ENCODE measurements at regions not wholly inside any gene's neighbourhood (a gene's known extent, or its start where the extent isn't known, plus 50 kb on each side); places are given as distances from the start of the nearest gene placed in this dataset.

DNA sequence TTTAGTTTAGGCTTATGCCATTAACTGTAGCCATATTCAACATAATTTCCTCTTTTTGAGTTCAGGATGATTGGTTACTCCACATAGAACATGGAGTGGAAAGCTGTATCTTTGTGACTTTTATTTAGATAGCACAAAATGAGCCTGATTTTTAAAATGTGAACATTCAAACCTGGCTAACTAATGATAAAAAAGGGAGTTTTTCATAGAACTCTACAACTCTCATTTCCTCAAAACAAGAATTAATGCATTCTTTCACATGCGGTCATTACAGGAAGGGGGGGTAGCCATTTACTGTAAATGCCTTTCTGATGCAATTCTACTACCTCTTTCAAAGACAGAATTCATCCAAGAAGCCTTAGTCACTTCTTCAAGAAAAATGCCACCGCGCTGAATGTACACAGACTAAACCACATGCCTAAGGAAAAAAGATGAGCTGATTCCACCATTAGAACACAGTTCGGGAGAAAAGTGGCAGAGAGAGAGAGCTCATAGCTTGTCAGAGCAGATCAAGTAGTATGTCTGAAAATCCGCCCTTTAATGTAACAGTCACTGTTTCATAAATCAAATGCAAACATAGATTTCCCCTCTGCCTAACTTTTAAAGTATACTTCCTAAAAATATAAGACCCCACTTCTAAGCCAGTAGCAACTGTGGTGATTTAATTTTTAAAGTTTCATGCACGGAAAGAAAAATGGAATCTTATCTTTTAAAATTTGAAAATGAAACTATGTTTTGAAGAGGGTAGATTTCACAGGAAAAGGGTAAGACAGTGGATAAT is 226.4 kb upstream of the KLF14 start:
- no peak for DNase-seq (ENCODE audit: low read depth in 2 of 2, low spot score in 1 of 2)

DNA sequence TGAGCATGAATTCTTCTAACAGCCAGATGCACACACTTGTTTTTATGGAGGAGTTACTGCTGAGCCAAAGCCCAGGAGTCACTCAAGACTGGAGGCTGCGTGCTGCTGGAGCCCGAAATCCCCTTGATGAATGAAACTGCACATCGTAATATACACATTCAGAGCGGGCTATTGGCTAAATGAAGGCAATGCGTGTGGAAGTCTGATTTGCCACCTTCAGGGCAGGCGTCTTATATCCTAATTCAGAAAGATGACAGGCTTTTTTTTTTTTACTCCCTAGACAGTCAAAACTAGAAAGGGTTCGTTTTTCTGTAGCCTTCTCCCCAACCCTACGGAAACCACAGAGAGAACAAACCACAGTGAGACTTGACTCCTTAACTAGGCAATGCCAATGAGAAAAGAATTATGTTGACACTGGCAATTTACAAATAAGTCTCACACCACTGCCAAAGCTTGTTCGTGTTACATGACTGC is 227.2 kb upstream of the KLF14 start:
- DNase-seq (ENCODE audit: low read depth in 2 of 2, low spot score in 1 of 2), result no peak

DNA sequence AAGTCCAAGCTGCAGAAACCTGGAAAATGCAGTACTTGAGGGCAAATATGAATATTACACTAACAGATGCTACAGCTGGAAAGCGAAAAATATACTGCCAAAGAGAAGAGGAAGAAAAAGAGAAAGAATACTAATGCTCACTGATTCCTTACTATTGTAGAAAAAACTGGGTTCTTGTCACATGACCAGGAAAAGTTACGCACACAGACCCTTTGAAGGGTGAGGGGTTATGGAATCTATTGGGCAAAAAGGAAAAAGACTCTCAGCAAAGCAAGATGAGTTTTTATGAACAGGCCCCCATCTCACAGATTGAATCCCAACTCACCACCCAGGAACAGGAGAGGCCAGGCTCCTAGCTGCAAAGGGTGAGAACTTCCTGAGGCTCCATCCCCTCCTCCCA is 228.1 kb upstream of the KLF14 start:
- DNase-seq (ENCODE audit: low read depth in 2 of 2, low spot score in 1 of 2), result no peak

DNA sequence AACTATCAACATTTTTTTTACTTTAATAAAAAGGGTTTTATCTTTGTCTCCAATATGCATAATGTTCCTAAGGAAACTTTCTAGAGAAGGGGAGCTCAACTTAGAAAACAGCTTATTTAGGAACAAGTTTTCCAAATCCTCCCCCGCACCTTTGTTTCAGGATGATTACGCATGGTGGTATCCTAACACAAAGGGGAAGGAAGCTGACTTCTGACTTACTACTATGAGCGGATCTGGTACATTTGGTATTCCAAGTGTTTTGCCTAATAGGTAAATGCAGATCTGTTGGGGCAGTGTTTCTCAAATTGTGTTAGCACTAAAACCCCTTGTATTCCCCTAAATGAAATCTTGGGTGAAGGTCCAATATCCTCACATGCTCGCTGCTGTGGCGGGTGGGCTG is 229.3 kb upstream of the KLF14 start:
- DNase-seq (ENCODE audit: low read depth in 2 of 2, low spot score in 1 of 2), result no peak

DNA sequence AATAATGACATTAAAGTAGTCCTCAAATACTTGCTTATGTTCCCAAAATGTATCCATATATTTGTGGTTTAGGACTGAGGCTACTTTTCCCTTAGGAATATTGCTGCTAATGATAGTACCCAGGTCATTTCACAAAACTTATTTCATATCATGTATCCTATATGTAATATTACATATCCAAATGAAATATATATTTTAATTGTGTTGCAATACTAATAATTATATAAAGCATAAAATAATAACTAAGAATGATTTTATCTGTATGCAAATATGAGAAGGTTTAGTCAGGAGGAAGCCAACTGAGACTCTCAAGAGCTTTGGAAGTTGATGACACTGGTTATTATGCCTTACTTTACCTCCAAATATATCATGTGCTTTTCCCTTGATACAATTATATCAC is 231.5 kb upstream of the KLF14 start:
- DNase-seq (ENCODE audit: low read depth in 2 of 2, low spot score in 1 of 2), result no peak

DNA sequence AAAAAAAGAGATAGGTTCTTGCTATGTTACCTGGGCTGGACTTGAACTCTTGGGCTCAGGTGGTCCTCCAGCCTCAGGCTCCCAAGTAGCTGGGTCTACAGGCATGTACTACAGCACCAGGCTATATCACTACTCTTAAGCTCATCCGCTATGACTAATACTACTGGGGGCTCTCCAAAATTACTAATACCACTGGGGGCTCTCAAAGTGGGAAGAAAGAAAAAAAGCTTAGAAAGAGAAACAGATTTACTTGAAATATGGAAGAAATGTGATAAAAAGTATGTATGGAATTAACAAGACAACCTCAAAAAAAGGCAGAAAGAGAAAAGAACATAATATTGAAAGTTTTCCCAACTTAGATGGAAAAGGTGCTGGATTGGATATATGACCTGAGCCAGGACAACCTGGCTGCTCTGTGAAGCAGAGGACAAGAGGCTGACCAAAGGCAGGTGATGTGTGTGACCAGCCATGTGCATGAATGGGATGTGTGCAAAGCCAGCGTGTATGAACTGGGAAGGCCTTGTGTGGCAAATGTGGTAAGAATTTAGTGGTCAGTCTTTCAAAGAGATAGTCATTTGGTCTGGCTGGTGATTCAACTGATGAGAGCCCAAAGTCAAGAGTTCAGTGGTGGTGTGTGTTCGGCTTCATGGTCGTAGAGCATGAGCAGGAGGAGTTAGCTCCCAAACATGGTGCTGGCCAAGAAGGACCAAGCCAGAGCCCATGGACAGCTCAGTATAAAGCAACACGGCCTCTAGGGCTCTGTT is 232.4 kb upstream of the KLF14 start:
- no peak for DNase-seq (ENCODE audit: low read depth in 2 of 2, low spot score in 1 of 2)

DNA sequence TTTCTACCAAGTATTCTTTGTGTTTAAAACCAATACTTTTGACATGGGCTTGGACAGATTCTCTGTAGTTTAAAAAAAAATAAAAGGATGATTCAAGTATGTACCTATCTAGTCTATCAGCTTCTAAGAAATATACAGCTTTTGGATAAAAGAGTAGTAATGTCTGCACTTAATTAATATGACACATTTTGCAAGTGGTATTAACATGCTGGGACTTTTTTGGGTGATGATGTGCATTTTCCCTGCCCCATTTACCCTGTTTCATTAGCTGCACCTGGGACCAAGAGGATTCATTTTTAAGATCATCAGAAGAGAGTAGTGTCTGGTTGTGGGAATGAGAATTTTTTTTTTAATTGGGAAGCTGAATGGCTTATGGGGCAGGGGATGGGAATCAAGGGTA is 236.2 kb upstream of the KLF14 start:
- no peak for DNase-seq (ENCODE audit: low read depth in 2 of 2, low spot score in 1 of 2)

DNA sequence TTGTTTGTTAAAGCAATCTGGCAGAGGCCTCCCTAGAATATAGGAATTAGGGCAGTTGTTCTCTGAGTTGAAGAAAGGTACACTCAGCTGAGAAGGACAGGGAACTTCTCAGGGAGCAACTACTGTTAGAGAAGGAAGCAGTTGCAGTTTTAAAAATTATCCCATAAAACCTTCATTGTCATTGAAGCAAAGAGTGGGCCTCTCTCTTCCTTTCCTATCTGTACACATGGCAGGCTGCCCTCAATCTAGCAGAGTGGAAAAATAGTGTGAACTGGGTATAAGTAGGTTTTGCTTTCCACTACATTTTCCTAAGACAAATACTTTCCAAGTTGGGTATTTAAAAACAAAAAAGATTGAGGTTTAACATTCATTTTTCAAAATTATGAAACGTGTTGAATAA is 236.7 kb upstream of the KLF14 start:
- DNase-seq (ENCODE audit: low read depth in 2 of 2, low spot score in 1 of 2), result no peak

DNA sequence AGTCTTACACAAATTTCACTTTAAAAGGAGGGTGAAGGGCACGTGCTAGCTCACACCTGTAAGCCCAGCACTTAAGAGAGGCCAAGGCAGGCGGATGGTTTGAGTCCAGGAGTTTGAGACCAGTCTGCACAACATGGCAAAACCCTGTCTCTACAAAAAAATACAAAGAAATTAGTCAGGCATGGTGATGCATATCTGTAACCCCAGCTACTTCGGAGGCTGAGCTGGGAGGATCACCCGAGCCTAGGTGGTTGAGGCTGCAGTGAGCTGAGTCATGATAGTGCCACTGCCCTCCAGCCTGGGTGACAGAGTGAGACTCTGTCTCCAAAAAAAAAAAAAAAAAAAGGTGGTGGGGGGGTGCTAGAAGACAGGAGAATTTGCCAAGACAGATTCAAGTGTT is 237.3 kb upstream of the KLF14 start:
- no peak for DNase-seq (ENCODE audit: low read depth in 2 of 2, low spot score in 1 of 2)

DNA sequence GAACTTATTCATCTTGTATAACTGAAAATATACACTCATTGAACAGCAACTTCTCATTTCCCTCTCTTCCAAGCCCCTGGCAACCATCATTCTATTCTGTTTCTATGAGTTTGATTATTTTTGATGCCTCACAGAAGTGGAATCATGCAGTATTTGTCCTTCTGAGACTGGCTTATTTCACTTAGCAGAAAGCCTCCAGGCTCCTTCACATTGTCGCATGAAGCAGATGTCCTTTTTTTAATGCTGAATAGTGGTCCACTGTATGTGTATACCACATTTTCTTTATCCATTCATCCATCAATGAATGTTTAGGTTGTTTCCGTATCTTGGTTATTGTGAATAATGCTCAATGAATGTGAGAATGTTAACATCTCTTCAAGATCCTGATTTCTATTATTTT is 238.2 kb upstream of the KLF14 start:
- no peak for DNase-seq (ENCODE audit: low read depth in 2 of 2, low spot score in 1 of 2)

DNA sequence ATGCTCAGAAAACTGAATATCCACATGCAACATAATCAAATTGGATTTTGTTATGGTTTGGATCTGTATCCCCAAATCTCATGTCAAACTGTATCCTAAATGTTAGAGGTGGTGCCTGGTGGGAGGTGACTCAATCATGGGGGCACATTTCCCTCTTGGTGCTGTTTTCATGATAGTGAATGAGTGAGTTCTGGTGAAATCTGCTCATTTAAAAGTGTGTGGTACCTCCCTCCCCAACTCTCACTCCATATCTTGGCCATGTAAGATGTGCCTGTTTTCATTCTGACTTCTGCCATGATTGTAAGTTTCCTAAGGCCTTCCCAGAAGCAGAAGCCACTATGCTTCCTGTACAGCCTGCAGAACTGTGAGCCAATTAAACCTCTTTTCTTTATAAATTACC is 239.6 kb upstream of the KLF14 start:
- DNase-seq (ENCODE audit: low read depth in 2 of 2, low spot score in 1 of 2), result no peak

DNA sequence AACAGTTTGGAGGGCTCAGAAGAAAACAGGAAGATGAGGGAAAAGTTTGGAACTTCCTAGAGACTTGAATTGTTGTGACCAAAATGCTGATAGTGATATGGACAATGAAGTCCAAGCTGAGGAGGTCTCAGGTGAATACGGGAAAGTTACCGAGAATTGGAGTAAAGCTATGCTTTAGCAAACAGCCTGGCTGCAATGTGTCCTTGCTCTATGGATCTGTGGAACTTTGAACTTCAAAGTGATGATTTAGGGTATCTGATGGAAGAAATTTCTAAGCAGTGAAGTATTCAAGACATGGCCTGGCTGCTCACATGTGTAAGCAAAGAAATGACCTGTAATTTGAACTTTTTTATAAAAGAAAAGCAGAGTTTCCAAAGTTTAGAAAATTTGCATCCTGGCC is 240.2 kb upstream of the KLF14 start:
- no peak for DNase-seq (ENCODE audit: low read depth in 2 of 2, low spot score in 1 of 2)

DNA sequence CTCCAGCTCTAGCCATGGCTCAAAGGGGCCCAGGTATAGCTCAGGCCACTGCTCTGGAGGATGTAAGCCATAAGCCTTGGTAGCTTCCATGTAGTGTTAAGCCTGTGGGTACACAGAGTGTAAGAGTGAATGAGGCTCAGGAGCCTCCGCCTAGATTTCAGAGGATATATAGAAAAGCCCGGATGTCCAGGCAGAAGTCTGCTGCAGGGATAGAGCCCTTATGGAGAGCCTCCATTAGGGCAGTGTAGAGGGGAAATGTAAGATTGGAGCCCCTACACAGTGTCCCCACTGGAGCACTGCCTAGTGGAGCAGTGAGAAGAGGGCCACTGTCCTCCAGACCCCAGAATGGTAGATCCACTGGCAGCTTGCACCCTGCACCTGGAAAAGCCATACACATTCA is 240.8 kb upstream of the KLF14 start:
- no peak for DNase-seq (ENCODE audit: low read depth in 2 of 2, low spot score in 1 of 2)

DNA sequence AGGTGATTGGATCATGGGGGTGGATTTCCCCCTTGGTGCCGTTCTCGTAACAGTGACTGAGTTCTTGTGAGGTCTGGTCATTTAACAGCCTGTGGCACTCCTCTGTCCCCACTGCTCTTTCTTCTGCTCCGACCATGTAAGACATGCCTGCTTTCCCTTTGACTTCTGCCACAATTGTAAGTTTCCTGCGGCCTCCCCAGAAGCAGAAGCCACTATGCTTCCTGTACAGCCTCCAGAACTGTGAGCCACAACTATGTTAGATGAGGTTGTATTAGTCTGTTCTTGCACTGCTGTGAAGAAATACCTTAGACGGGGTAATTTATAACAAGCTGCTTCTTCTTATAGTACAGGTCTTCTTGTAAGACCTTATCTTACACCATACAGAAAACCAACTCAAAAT is 241.7 kb upstream of the KLF14 start:
- no peak for DNase-seq (ENCODE audit: low read depth in 2 of 2, low spot score in 1 of 2)

DNA sequence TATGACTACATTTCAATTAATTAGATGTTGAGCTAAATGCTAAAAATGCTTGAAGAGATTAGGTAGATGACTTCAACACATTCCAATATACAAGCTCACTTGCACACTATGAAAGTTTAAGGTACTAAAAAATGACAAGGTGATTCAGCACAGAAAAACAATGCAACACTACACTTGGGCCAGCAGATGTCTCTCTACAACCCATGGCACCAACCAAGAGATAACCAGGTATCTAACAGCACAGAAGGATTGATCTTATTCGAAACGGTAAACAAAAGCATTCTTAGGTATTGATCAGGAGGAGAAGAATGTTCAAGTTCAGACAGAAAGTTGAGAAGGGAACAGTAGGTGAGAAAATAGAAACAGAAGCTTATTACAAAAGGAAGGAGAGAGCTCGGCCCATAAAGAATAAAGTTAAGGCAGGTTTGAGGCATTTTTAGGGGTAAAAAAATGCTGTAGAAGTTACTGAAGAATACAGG is 248.2 kb upstream of the KLF14 start:
- DNase-seq (ENCODE audit: low read depth in 2 of 2, low spot score in 1 of 2), result no peak

DNA sequence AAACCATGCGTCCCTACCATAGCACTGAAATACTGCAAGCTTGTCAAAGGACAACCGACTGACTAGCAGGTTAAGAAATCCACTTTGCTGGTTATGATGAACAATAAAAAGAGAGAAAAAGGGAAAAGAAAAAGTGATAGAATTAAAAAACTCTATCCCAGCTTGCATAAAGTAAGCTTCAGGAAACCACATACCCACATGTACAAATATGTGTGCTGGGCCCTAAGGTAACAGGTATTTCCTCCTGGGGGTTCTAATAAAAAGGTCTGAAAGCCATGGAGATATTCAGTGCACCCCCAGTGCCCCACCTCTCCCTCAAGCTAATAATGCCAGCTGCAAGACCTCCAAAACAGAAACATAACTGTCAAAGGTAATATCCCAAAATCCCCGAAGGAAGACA is 248.6 kb upstream of the KLF14 start:
- DNase-seq (ENCODE audit: low read depth in 2 of 2, low spot score in 1 of 2), result no peak

DNA sequence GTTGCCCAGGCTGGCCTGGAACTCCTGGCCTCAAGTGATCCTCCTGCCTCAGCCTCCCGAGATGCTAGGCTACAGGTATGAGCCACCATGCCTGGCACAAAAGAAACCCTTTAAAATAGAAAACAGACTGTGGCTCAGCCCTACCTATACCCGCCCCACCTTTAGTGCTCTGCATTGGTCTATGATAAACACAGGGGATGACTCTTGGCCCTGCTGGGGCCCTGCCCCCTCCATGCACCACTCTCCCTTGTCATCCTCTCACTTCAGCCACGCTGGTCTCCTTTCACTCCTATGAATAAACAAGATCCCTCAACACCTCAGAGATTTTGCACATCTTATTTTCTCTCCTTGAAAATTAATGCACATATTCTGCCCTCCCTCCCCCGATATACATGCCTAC is 251.4 kb upstream of the KLF14 start:
- DNase-seq (ENCODE audit: low read depth in 2 of 2, low spot score in 1 of 2), result no peak

DNA sequence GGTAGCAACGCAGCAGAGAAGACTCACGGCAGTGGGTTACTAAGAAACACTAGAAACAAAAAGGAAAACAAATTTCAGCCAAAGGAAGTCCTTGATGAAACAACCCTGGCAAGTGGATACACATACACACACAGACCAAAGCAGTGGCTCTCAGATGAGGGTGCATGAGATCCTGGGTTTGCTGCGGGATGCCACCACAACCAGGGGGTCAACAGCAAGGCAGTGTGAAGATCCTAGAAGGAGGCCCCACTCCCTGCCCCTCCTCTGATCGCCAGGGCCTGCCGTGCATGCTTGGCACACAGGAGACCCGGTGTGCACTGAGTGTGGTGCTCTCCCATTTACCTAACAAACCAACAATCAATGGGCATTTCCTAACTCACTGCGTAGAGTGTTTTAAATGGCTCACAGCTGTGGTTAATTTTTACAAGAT is 252.3 kb upstream of the KLF14 start:
- DNase-seq (ENCODE audit: low read depth in 2 of 2, low spot score in 1 of 2), result no peak

DNA sequence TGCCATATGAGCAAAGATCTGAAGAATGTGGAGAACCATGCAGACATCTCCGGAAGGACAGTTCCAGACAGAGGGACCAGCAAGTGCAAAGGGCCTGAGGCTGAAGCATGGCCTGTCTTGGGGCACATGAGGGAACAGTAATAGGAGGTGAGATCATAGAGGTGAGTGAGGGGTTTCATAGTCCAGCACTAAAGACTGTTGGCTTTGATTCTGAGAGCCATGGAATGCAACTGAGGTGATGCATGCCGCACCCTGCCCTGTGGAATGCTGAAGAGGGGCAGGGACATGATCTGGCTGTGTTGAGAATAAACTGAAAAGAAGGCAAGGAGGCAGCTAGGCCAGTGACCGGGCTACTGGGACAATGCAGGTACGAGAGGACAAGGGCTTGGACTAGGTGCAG is 253.1 kb upstream of the KLF14 start:
- no peak for DNase-seq (ENCODE audit: low read depth in 2 of 2, low spot score in 1 of 2)

DNA sequence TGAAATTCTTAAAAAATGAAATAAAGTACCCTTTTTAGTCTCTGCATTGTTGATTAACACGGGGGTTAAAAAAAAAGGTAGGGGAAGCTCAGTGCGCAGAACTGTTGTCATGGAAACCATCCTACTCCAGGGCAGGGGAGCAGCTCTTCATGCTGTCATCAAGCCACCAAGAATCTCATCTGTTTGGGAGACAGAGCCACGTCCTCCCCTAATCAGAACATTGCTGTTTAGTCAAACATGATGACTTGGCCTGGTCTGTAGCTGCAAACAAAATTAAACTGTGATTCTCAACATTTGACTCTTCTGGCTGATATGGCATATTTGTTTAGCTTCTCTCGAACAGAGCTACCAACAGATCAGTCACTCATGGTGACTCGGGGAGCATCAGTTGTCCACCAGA is 254.4 kb upstream of the KLF14 start:
- DNase-seq (ENCODE audit: low read depth in 2 of 2, low spot score in 1 of 2), result no peak

DNA sequence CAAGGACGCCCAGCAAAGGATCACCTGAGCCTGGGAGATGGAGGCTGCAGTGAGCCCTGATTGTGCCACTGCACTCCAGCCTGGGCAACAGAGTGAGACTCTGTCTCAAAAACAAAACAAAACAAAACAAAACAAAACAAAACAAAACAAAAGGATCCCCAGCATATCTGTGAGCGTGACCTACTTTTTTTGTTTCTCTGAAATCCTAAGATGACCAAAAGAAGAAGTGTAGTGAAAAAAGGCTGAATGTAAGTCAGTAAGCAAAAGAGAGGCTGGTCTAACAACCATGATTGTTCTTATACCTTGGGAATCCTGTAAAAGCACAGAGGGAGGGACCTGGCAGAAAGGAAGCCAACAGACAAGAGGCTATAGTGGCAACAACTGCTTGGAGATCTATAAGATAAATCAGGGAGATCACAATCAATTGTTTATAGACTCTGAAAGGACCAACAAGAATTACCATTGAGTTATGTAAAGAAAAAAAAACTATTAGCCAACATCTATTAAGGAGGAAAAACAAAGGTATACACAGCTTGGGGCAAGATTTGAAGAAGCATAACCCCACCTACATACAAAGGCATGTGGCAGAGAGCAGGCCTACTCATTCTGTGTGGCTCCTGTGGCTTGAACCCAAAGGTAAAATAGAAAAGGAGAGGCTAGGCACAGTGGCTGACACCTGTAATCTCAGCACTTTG is 255.2 kb upstream of the KLF14 start:
- no peak for DNase-seq (ENCODE audit: low read depth in 2 of 2, low spot score in 1 of 2)

Data from stimulated activated CD8-positive, alpha-beta memory T cell treated with anti-CD3 and anti-CD28 coated beads, Interleukin-4, amount 100 ng/mL, for 1 hour (primary cell).